ENCODE measurements at regions not wholly inside any gene's neighbourhood (a gene's known extent, or its start where the extent isn't known, plus 50 kb on each side); places are given as distances from the start of the nearest gene placed in this dataset.

DNA sequence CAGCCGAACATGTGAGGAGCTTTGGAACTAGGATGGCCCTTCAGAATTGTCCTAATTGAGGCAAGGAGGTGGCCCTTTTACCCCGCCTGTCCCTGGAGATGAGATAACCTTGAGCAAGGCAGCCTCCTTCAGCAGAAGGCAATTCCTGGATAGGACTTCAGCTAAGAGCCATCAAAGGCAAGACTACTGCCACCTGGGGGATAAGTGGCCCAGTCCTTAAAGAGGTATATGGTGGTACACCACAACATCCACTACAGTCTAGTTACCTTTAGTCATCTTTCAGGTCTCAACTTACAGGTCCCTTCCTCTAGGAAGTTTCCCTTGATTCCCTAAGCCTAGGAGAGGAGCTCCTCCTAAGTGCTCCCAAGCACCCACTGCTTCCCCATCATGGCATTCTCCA lies 204.2 kb upstream of the CDKN3 start:
- Histone ChIP-seq H3K9me2 (replicated peaks; ENCODE audit: insufficient read depth) (no peaks in the 10 kb centered on the region), H3K79me2 (no peaks in the 10 kb centered on the region), H3K27me3 (no peaks in the 10 kb centered on the region), H2AFZ (no peak overlapping the region), H3K4me3 (no peak overlapping the region), H3K4me1 (ENCODE audit: insufficient read depth) (peaks cover 4% of the 10 kb centered on the region), H3K9me3 (ENCODE audit: low read depth) (no peaks in the 10 kb centered on the region), H4K20me1 (ENCODE audit: insufficient read depth, poor library complexity, severe bottlenecking) (no peaks in the 10 kb centered on the region), H3K36me3 (replicated peaks; ENCODE audit: insufficient read depth, low read depth) (no peaks in the 10 kb centered on the region), H3K27ac (no peak overlapping the region), H3K4me2 (no peak overlapping the region)
- 70% methylated on average over 2 of the region's 2 CpGs for WGBS (ENCODE audit: low lambda C conversion rate, missing lambda C conversion rate)
- no peak for DNase-seq (ENCODE audit: low spot score)
- no peak for TF ChIP-seq CTCF (IDR thresholded peaks at IDR 0.05; ENCODE audit: poor library complexity)
- no peak for TF ChIP-seq EZH2 (IDR thresholded peaks at IDR 0.05; ENCODE audit: borderline replicate concordance)
- TF ChIP-seq EZH2phosphoT487 (IDR thresholded peaks at IDR 0.05; ENCODE audit: low read depth, severe bottlenecking, unreplicated experiment): no peak

GRCh38 chr14:54193871-54194270 lies 202.9 kb upstream of the CDKN3 start:
- no peak overlapping the region for H3K27ac ChIP-seq
- WGBS (ENCODE audit: low lambda C conversion rate, missing lambda C conversion rate): 38% methylated on average over 3 of the region's 3 CpGs
- no peak for DNase-seq (ENCODE audit: low spot score)
- H4K20me1 ChIP-seq (ENCODE audit: insufficient read depth, poor library complexity, severe bottlenecking): no peaks in the 10 kb centered on the region
- H3K79me2 ChIP-seq: no peaks in the 10 kb centered on the region
- no peak overlapping the region for H3K4me2 ChIP-seq
- H3K4me3 ChIP-seq: no peak overlapping the region
- no peaks in the 10 kb centered on the region for H3K9me2 ChIP-seq (replicated peaks; ENCODE audit: insufficient read depth)
- no peak for TF ChIP-seq EZH2phosphoT487 (IDR thresholded peaks at IDR 0.05; ENCODE audit: low read depth, severe bottlenecking, unreplicated experiment)
- TF ChIP-seq CTCF (IDR thresholded peaks at IDR 0.05; ENCODE audit: poor library complexity): no peak
- no peak for TF ChIP-seq EZH2 (IDR thresholded peaks at IDR 0.05; ENCODE audit: borderline replicate concordance)
- no peak overlapping the region for H2AFZ ChIP-seq
- no peaks in the 10 kb centered on the region for H3K9me3 ChIP-seq (ENCODE audit: low read depth)
- no peaks in the 10 kb centered on the region for H3K27me3 ChIP-seq
- no peaks in the 10 kb centered on the region for H3K36me3 ChIP-seq (replicated peaks; ENCODE audit: insufficient read depth, low read depth)
- H3K4me1 ChIP-seq (ENCODE audit: insufficient read depth): no peaks in the 10 kb centered on the region

DNA sequence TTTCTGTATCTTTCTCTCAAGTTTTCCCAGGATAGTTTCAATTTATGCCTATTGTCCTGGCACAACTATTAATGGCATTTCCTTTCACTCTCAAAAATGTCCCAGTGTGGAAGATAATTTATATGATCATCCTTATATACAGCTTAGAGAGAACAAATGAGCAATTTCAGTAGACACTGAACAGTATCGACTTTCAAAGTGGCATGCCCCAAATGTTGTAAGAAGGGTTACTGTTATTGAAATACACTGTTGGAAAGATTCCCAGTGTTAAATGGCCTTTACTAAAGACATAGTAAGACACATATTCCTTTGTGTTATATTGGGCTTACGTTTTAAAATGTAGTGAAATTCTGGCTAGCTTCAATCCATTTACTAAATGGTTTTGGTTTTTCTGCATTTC lies 202.3 kb upstream of the CDKN3 start:
- Histone ChIP-seq H3K9me2 (replicated peaks; ENCODE audit: insufficient read depth) (no peaks in the 10 kb centered on the region), H3K9me3 (ENCODE audit: low read depth) (no peaks in the 10 kb centered on the region), H3K36me3 (replicated peaks; ENCODE audit: insufficient read depth, low read depth) (no peaks in the 10 kb centered on the region), H3K4me2 (no peak overlapping the region), H3K27ac (no peak overlapping the region), H3K4me1 (ENCODE audit: insufficient read depth) (no peaks in the 10 kb centered on the region), H2AFZ (no peak overlapping the region), H3K4me3 (no peak overlapping the region), H3K79me2 (no peaks in the 10 kb centered on the region), H4K20me1 (ENCODE audit: insufficient read depth, poor library complexity, severe bottlenecking) (no peaks in the 10 kb centered on the region), H3K27me3 (no peaks in the 10 kb centered on the region)
- DNase-seq (ENCODE audit: low spot score): no peak
- WGBS (ENCODE audit: low lambda C conversion rate, missing lambda C conversion rate): 65% methylated on average over 2 of the region's 2 CpGs
- TF ChIP-seq EZH2phosphoT487 (IDR thresholded peaks at IDR 0.05; ENCODE audit: low read depth, severe bottlenecking, unreplicated experiment) (no peak), CTCF (IDR thresholded peaks at IDR 0.05; ENCODE audit: poor library complexity) (no peak), EZH2 (IDR thresholded peaks at IDR 0.05; ENCODE audit: borderline replicate concordance) (no peak)

GRCh38 chr14:54197369-54197768 lies 199.4 kb upstream of the CDKN3 start:
- H3K4me2 ChIP-seq: no peak overlapping the region
- no peak overlapping the region for H3K27ac ChIP-seq
- H4K20me1 ChIP-seq (ENCODE audit: insufficient read depth, poor library complexity, severe bottlenecking): no peaks in the 10 kb centered on the region
- no peak overlapping the region for H3K4me3 ChIP-seq
- H3K36me3 ChIP-seq (replicated peaks; ENCODE audit: insufficient read depth, low read depth): no peaks in the 10 kb centered on the region
- no peak overlapping the region for H2AFZ ChIP-seq
- peak; percentile 13 for DNase-seq (ENCODE audit: low spot score)
- H3K27me3 ChIP-seq: no peaks in the 10 kb centered on the region
- H3K9me2 ChIP-seq (replicated peaks; ENCODE audit: insufficient read depth): no peaks in the 10 kb centered on the region
- 42% methylated on average over 1 of the region's 1 CpG for WGBS (ENCODE audit: low lambda C conversion rate, missing lambda C conversion rate)
- no peaks in the 10 kb centered on the region for H3K4me1 ChIP-seq (ENCODE audit: insufficient read depth)
- H3K79me2 ChIP-seq: no peaks in the 10 kb centered on the region
- TF ChIP-seq EZH2 (IDR thresholded peaks at IDR 0.05; ENCODE audit: borderline replicate concordance): no peak
- no peak for TF ChIP-seq CTCF (IDR thresholded peaks at IDR 0.05; ENCODE audit: poor library complexity)
- no peak for TF ChIP-seq EZH2phosphoT487 (IDR thresholded peaks at IDR 0.05; ENCODE audit: low read depth, severe bottlenecking, unreplicated experiment)
- H3K9me3 ChIP-seq (ENCODE audit: low read depth): no peaks in the 10 kb centered on the region

All from hepatocyte (in vitro differentiated cells).